ENCODE measurements at regions not wholly inside any gene's neighbourhood (a gene's known extent, or its start where the extent isn't known, plus 50 kb on each side); places are given as distances from the start of the nearest gene placed in this dataset.
A peak's percentile ranks its signal among the peaks of the same experiment; 100 is the strongest.

- no peak overlapping the region for H2AFZ ChIP-seq (ENCODE audit: low read depth, low read length)
- no peaks in the 10 kb centered on the region for H3K36me3 ChIP-seq (ENCODE audit: insufficient read depth, low read length)
- no peaks in the 10 kb centered on the region for H3K4me1 ChIP-seq (ENCODE audit: insufficient read depth, low read length)
- H3K9me3 ChIP-seq (ENCODE audit: low read length): no peaks in the 10 kb centered on the region
- H3K27me3 ChIP-seq (ENCODE audit: insufficient read depth, low read length): no peaks in the 10 kb centered on the region
- H3K4me3 ChIP-seq (ENCODE audit: low read length): no peak overlapping the region
Observed at GRCh38 chr13:33340631-33341030, 55.1 kb upstream of the STARD13 start.

GRCh38 chr13:33341861-33342452 lies 56.4 kb upstream of the STARD13 start:
- Histone ChIP-seq H3K4me3 (ENCODE audit: low read length) (no peak overlapping the region), H2AFZ (ENCODE audit: low read depth, low read length) (no peak overlapping the region), H3K36me3 (ENCODE audit: insufficient read depth, low read length) (no peaks in the 10 kb centered on the region), H3K9me3 (ENCODE audit: low read length) (no peaks in the 10 kb centered on the region), H3K4me1 (ENCODE audit: insufficient read depth, low read length) (no peaks in the 10 kb centered on the region), H3K27me3 (ENCODE audit: insufficient read depth, low read length) (no peaks in the 10 kb centered on the region)

GRCh38 chr13:33345842-33346241 lies 60.3 kb upstream of the STARD13 start:
- H3K9me3 ChIP-seq (ENCODE audit: low read length): no peaks in the 10 kb centered on the region
- H2AFZ ChIP-seq (ENCODE audit: low read depth, low read length): no peak overlapping the region
- H3K4me3 ChIP-seq (ENCODE audit: low read length): no peak overlapping the region
- H3K36me3 ChIP-seq (ENCODE audit: insufficient read depth, low read length): no peaks in the 10 kb centered on the region
- no peaks in the 10 kb centered on the region for H3K4me1 ChIP-seq (ENCODE audit: insufficient read depth, low read length)
- peaks cover 11% of the 10 kb centered on the region for H3K27me3 ChIP-seq (ENCODE audit: insufficient read depth, low read length)

- no peaks in the 10 kb centered on the region for H3K4me1 ChIP-seq (ENCODE audit: insufficient read depth, low read length)
- H3K36me3 ChIP-seq (ENCODE audit: insufficient read depth, low read length): no peaks in the 10 kb centered on the region
- H3K27me3 ChIP-seq (ENCODE audit: insufficient read depth, low read length): peaks cover 16% of the 10 kb centered on the region
- H3K9me3 ChIP-seq (ENCODE audit: low read length): no peaks in the 10 kb centered on the region
- no peak overlapping the region for H3K4me3 ChIP-seq (ENCODE audit: low read length)
- H2AFZ ChIP-seq (ENCODE audit: low read depth, low read length): no peak overlapping the region
Observed at GRCh38 chr13:33347861-33348260, 62.3 kb upstream of the STARD13 start.

GRCh38 chr13:33348366-33348765 lies 62.8 kb upstream of the STARD13 start:
- Histone ChIP-seq H3K36me3 (ENCODE audit: insufficient read depth, low read length) (no peaks in the 10 kb centered on the region), H3K27me3 (ENCODE audit: insufficient read depth, low read length) (peaks cover 17% of the 10 kb centered on the region), H3K4me3 (ENCODE audit: low read length) (no peak overlapping the region), H3K9me3 (ENCODE audit: low read length) (no peaks in the 10 kb centered on the region), H3K4me1 (ENCODE audit: insufficient read depth, low read length) (no peaks in the 10 kb centered on the region), H2AFZ (ENCODE audit: low read depth, low read length) (no peak overlapping the region)

- Histone ChIP-seq H2AFZ (ENCODE audit: low read depth, low read length) (peak overlapping the region; percentile 56), H3K4me1 (ENCODE audit: insufficient read depth, low read length) (no peaks in the 10 kb centered on the region), H3K36me3 (ENCODE audit: insufficient read depth, low read length) (no peaks in the 10 kb centered on the region), H3K4me3 (ENCODE audit: low read length) (no peak overlapping the region), H3K9me3 (ENCODE audit: low read length) (no peaks in the 10 kb centered on the region), H3K27me3 (ENCODE audit: insufficient read depth, low read length) (peaks cover 17% of the 10 kb centered on the region)
Observed at GRCh38 chr13:33349288-33349985, 63.9 kb upstream of the STARD13 start.

- no peaks in the 10 kb centered on the region for H3K4me1 ChIP-seq (ENCODE audit: insufficient read depth, low read length)
- peaks cover 17% of the 10 kb centered on the region for H3K27me3 ChIP-seq (ENCODE audit: insufficient read depth, low read length)
- no peaks in the 10 kb centered on the region for H3K9me3 ChIP-seq (ENCODE audit: low read length)
- peak overlapping the region; percentile 56 for H2AFZ ChIP-seq (ENCODE audit: low read depth, low read length)
- H3K4me3 ChIP-seq (ENCODE audit: low read length): peak overlapping the region; percentile 25
- H3K36me3 ChIP-seq (ENCODE audit: insufficient read depth, low read length): no peaks in the 10 kb centered on the region
Observed at GRCh38 chr13:33349986-33350826, 64.7 kb upstream of the STARD13 start.

GRCh38 chr13:33351319-33351718 lies 65.8 kb upstream of the STARD13 start:
- H2AFZ ChIP-seq (ENCODE audit: low read depth, low read length): no peak overlapping the region
- H3K27me3 ChIP-seq (ENCODE audit: insufficient read depth, low read length): peaks cover 17% of the 10 kb centered on the region
- H3K9me3 ChIP-seq (ENCODE audit: low read length): no peaks in the 10 kb centered on the region
- H3K36me3 ChIP-seq (ENCODE audit: insufficient read depth, low read length): no peaks in the 10 kb centered on the region
- no peak overlapping the region for H3K4me3 ChIP-seq (ENCODE audit: low read length)
- H3K4me1 ChIP-seq (ENCODE audit: insufficient read depth, low read length): no peaks in the 10 kb centered on the region

GRCh38 chr13:33352041-33352440 lies 66.5 kb upstream of the STARD13 start:
- no peaks in the 10 kb centered on the region for H3K36me3 ChIP-seq (ENCODE audit: insufficient read depth, low read length)

GRCh38 chr13:33352526-33352925 lies 67.0 kb upstream of the STARD13 start:
- H3K4me3 ChIP-seq (ENCODE audit: low read length): no peak overlapping the region
- no peaks in the 10 kb centered on the region for H3K36me3 ChIP-seq (ENCODE audit: insufficient read depth, low read length)
- peaks cover 17% of the 10 kb centered on the region for H3K27me3 ChIP-seq (ENCODE audit: insufficient read depth, low read length)

More at GRCh38 chr13:33352041-33352440, 66.5 kb upstream of the STARD13 start:
- Histone ChIP-seq H3K4me1 (ENCODE audit: insufficient read depth, low read length) (no peaks in the 10 kb centered on the region), H3K27me3 (ENCODE audit: insufficient read depth, low read length) (peaks cover 17% of the 10 kb centered on the region), H2AFZ (ENCODE audit: low read depth, low read length) (no peak overlapping the region), H3K9me3 (ENCODE audit: low read length) (no peaks in the 10 kb centered on the region), H3K4me3 (ENCODE audit: low read length) (no peak overlapping the region)

GRCh38 chr13:33353210-33353609 lies 67.7 kb upstream of the STARD13 start:
- Histone ChIP-seq H3K4me3 (ENCODE audit: low read length) (no peak overlapping the region), H3K4me1 (ENCODE audit: insufficient read depth, low read length) (no peaks in the 10 kb centered on the region), H3K27me3 (ENCODE audit: insufficient read depth, low read length) (peaks cover 17% of the 10 kb centered on the region), H3K36me3 (ENCODE audit: insufficient read depth, low read length) (no peaks in the 10 kb centered on the region), H2AFZ (ENCODE audit: low read depth, low read length) (no peak overlapping the region), H3K9me3 (ENCODE audit: low read length) (no peaks in the 10 kb centered on the region)

More at GRCh38 chr13:33352526-33352925, 67.0 kb upstream of the STARD13 start:
- Histone ChIP-seq H2AFZ (ENCODE audit: low read depth, low read length) (no peak overlapping the region), H3K4me1 (ENCODE audit: insufficient read depth, low read length) (no peaks in the 10 kb centered on the region), H3K9me3 (ENCODE audit: low read length) (no peaks in the 10 kb centered on the region)

GRCh38 chr13:33353646-33354045 lies 68.1 kb upstream of the STARD13 start:
- Histone ChIP-seq H3K4me1 (ENCODE audit: insufficient read depth, low read length) (no peaks in the 10 kb centered on the region), H2AFZ (ENCODE audit: low read depth, low read length) (no peak overlapping the region), H3K9me3 (ENCODE audit: low read length) (no peaks in the 10 kb centered on the region), H3K27me3 (ENCODE audit: insufficient read depth, low read length) (peaks cover 17% of the 10 kb centered on the region), H3K36me3 (ENCODE audit: insufficient read depth, low read length) (no peaks in the 10 kb centered on the region), H3K4me3 (ENCODE audit: low read length) (no peak overlapping the region)

GRCh38 chr13:33355201-33355895 lies 69.8 kb upstream of the STARD13 start:
- no peak overlapping the region for H3K4me3 ChIP-seq (ENCODE audit: low read length)

More at GRCh38 chr13:33355201-33355895, 69.8 kb upstream of the STARD13 start:
- H3K4me1 ChIP-seq (ENCODE audit: insufficient read depth, low read length): no peaks in the 10 kb centered on the region
- H3K36me3 ChIP-seq (ENCODE audit: insufficient read depth, low read length): no peaks in the 10 kb centered on the region
- peaks cover 8% of the 10 kb centered on the region for H3K27me3 ChIP-seq (ENCODE audit: insufficient read depth, low read length)
- H2AFZ ChIP-seq (ENCODE audit: low read depth, low read length): no peak overlapping the region
- no peaks in the 10 kb centered on the region for H3K9me3 ChIP-seq (ENCODE audit: low read length)

Measured in neuron (in vitro differentiated cells).